CD4-positive, alpha-beta T cell (primary cell): ENCODE measurements at regions not wholly inside any gene's neighbourhood (a gene's known extent, or its start where the extent isn't known, plus 50 kb on each side); places are given as distances from the start of the nearest gene placed in this dataset.

Experiments used
- ATAC-seq: fragments of 200-7000 bp; cut with Tn5 transposase; one replicate; pipeline ENCODE4 v1.10.0; 2022; ENCODE audit warnings: mild to moderate bottlenecking; ENCODE audit not compliant: poor library complexity
- CTCF ChIA-PET: fragments of 350-600 bp; sonication (Branson Sonifier 250); formaldehyde crosslinking; loops from one replicate; lab custom pipeline; 2021; ENCODE audit warnings: antibody characterized with exemption, inconsistent platforms; lab: Charles Lee
- POLR2A ChIA-PET: fragments of 350-600 bp; sonication (Branson Sonifier 250); formaldehyde crosslinking; loops from one replicate; lab custom pipeline; 2021; ENCODE audit warnings: antibody characterized with exemption, inconsistent platforms; lab: Charles Lee
- DNase-seq, 14 experiments: peaks; one replicate each; pipeline ENCODE4 v3.0.0-alpha.2; 2013 to 2020; ENCODE audit warnings: mixed read lengths in 2 of 14
- H3K27ac ChIP-seq, 2 donors: one replicate each; pipeline versions ENCODE4 v1.5.1 to v1.7.0; 2013; ENCODE audit warnings: low read length in 2 of 2, low read depth in 1 of 2, mild to moderate bottlenecking in 1 of 2
- H3K27me3 ChIP-seq, 2 experiments: 1 replicate in 1 of 2; 2 replicates in 1 of 2; pipeline versions ENCODE4 v1.6.1 to v1.7.0; 2013; ENCODE audit warnings: low read length in 2 of 2, control low read depth in 1 of 2, mild to moderate bottlenecking in 1 of 2, moderate library complexity in 1 of 2; ENCODE audit not compliant: insufficient read depth in 2 of 2, control insufficient read depth in 1 of 2
- H3K36me3 ChIP-seq: one replicate; pipeline ENCODE4 v1.6.1; 2013; ENCODE audit warnings: low read length, control low read depth; ENCODE audit not compliant: insufficient read depth
- H3K4me1 ChIP-seq: one replicate; pipeline ENCODE4 v1.6.1; 2013; ENCODE audit warnings: low read length, control low read depth; ENCODE audit not compliant: insufficient read depth
- H3K4me3 ChIP-seq: one replicate; pipeline ENCODE4 v1.5.1; 2013; ENCODE audit warnings: mild to moderate bottlenecking, low read length, moderate library complexity
- H3K9me3 ChIP-seq, 2 experiments: 1 replicate in 1 of 2; 2 replicates in 1 of 2; pipeline versions ENCODE4 v1.6.1 to v1.7.0; 2013; ENCODE audit warnings: low read length in 2 of 2, mild to moderate bottlenecking in 2 of 2, control low read depth in 1 of 2, moderate library complexity in 1 of 2; ENCODE audit not compliant: control insufficient read depth in 1 of 2, insufficient read depth in 1 of 2
- H3K27ac Mint-ChIP-seq: one replicate; pipeline ENCODE4 v1.8.0; 2020; ENCODE audit warnings: mixed read lengths
- H3K27me3 Mint-ChIP-seq: one replicate; pipeline ENCODE4 v1.8.0; 2021; ENCODE audit warnings: mixed read lengths
- H3K36me3 Mint-ChIP-seq: one replicate; pipeline ENCODE4 v1.8.0; 2021; ENCODE audit warnings: low read depth, mixed read lengths
- H3K4me1 Mint-ChIP-seq: one replicate; pipeline ENCODE4 v1.8.0; 2021; ENCODE audit warnings: low read depth, mixed read lengths
- H3K4me3 Mint-ChIP-seq: one replicate; pipeline ENCODE4 v1.8.0; 2020; ENCODE audit warnings: mild to moderate bottlenecking, mixed read lengths
- H3K9me3 Mint-ChIP-seq: one replicate; pipeline ENCODE4 v1.8.0; 2020; ENCODE audit warnings: mixed read lengths
- intact Hi-C, 2 experiments: fragments of 100-400 bp; cut with DNase I in 1 of 2; cut with micrococcal nuclease in 1 of 2; formaldehyde crosslinking; loops; one replicate each; pipeline versions ENCODE4 v1.15.1 to v1.9.0; 2023 to 2025; cut with DNase I, micrococcal nuclease
- TF ChIP-seq, protein P1 (sequence below): fragments of 200-600 bp; IDR thresholded peaks from one replicate; pipeline ENCODE4 v1.8.0; 2022; ENCODE audit warnings: antibody characterized with exemption, mild to moderate bottlenecking

DNA sequence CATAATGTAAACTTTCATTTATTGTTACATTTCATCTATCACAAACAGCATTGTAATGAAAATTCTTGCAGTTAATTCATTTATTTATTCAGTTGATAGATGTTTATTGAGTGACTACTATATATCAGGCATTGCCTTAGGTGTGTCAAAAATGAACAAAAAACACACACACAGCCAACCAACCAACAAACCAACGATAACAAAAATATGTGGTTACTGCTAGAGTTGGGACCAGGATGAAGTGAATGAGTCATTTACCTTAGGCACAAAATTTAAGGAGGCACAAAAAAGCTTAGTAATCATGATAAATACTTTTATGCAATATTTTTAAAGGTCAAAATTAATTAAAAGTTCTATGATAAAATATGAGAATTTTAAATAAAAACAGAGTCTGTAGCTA, 223.4 kb downstream of the CSNK1G3 start:
- Mint-ChIP-seq H3K27ac (no peak overlapping the region), H3K27me3 (no peaks in the 10 kb centered on the region), H3K4me1 (no peaks in the 10 kb centered on the region), H3K36me3 (no peaks in the 10 kb centered on the region), H3K9me3 (peaks cover 16% of the 10 kb centered on the region), H3K4me3 (no peak overlapping the region)
- peaks cover 0 to 8% of the 10 kb centered on the region in 2 experiments for H3K9me3 ChIP-seq
- intact Hi-C loops = no loop called here
- ChIA-PET POLR2A (no interaction called here), CTCF (no interaction called here)
- no peaks in the 10 kb centered on the region for H3K36me3 ChIP-seq
- no peak overlapping the region for H3K4me3 ChIP-seq
- no peaks in the 10 kb centered on the region for H3K27me3 ChIP-seq
- DNase-seq (no peak), ATAC-seq (no peak)
- H3K4me1 ChIP-seq = no peaks in the 10 kb centered on the region
- no peak overlapping the region for H3K27ac ChIP-seq
- TF ChIP-seq, protein P1, sequence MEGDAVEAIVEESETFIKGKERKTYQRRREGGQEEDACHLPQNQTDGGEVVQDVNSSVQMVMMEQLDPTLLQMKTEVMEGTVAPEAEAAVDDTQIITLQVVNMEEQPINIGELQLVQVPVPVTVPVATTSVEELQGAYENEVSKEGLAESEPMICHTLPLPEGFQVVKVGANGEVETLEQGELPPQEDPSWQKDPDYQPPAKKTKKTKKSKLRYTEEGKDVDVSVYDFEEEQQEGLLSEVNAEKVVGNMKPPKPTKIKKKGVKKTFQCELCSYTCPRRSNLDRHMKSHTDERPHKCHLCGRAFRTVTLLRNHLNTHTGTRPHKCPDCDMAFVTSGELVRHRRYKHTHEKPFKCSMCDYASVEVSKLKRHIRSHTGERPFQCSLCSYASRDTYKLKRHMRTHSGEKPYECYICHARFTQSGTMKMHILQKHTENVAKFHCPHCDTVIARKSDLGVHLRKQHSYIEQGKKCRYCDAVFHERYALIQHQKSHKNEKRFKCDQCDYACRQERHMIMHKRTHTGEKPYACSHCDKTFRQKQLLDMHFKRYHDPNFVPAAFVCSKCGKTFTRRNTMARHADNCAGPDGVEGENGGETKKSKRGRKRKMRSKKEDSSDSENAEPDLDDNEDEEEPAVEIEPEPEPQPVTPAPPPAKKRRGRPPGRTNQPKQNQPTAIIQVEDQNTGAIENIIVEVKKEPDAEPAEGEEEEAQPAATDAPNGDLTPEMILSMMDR = no peak

DNA sequence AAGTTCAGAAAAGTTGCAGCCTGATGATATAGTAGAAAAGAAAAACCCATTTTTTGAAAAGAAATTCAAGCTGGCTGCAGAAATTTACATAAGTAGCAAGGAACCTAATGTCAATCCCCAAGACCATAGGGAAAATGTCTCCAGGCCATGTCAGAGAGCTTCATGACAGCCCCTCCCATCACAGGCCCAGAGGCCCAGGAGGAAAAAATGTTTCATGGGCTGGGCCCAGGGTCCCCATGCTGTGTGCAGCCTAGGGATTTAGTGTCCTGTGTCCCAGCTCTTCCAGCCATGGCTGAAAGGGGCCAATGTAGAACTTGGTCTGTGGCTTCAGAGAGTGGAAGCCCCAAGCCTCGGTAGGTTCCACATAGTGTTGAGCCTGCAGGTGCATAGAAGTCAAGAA, 220.3 kb downstream of the CSNK1G3 start:
- intact Hi-C loops = no loop called here
- POLR2A ChIA-PET = no interaction called here
- H3K36me3 ChIP-seq = no peaks in the 10 kb centered on the region
- H3K4me3 ChIP-seq = no peak overlapping the region
- Mint-ChIP-seq H3K27me3 (no peaks in the 10 kb centered on the region), H3K4me3 (no peak overlapping the region), H3K9me3 (peaks cover 22% of the 10 kb centered on the region), H3K36me3 (no peaks in the 10 kb centered on the region), H3K27ac (no peak overlapping the region), H3K4me1 (no peaks in the 10 kb centered on the region)
- H3K27ac ChIP-seq = no peak overlapping the region
- DNase-seq (no peak), ATAC-seq (no peak)
- TF ChIP-seq, protein P1 = no peak
- no peaks in the 10 kb centered on the region for H3K27me3 ChIP-seq
- CTCF ChIA-PET = no interaction called here
- H3K9me3 ChIP-seq = peaks cover 0 to 8% of the 10 kb centered on the region in 2 experiments
- no peaks in the 10 kb centered on the region for H3K4me1 ChIP-seq

DNA sequence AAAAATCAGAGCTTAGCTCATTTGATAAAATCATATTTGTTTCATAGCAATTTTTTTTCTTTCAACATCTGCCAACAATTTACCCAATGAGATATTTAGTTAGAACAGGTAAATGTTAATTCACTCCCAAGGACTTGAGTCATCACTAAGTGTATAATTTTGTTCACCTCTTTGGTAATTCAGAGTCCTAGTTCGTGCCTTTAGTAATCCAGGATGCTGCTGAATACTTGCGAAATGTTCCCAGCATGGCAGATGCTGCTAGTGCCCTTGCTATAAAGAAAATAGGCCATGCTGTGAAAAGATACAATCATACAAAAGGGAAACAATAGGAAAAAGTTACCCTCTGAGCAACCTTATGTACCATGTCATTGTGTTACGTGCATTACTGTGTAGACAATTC, 210.5 kb downstream of the CSNK1G3 start:
- no peak overlapping the region for H3K27ac Mint-ChIP-seq
- ChIA-PET POLR2A (no interaction called here), CTCF (interaction anchor here (0.7 kb wide), 1 partner anchor 1443 kb away, joined by 4 read pairs; no protein-coding TSS in a partner anchor)
- no peaks in the 10 kb centered on the region for H3K27me3 ChIP-seq
- DNase-seq (no peak), ATAC-seq (no peak)
- H3K27me3 Mint-ChIP-seq = no peaks in the 10 kb centered on the region
- H3K27ac ChIP-seq = no peak overlapping the region
- peaks cover 6% of the 10 kb centered on the region for H3K9me3 Mint-ChIP-seq
- H3K4me1 ChIP-seq = no peaks in the 10 kb centered on the region
- no peak overlapping the region for H3K4me3 ChIP-seq
- H3K9me3 ChIP-seq = peaks cover 0 to 4% of the 10 kb centered on the region in 2 experiments
- no peaks in the 10 kb centered on the region for H3K36me3 Mint-ChIP-seq
- no peaks in the 10 kb centered on the region for H3K4me1 Mint-ChIP-seq
- TF ChIP-seq, protein P1 = no peak
- H3K4me3 Mint-ChIP-seq = no peak overlapping the region
- no peaks in the 10 kb centered on the region for H3K36me3 ChIP-seq
- intact Hi-C loops = no loop called here
